Gastrocnemius medialis (tissue), 4 donors: ENCODE measurements at regions not wholly inside any gene's neighbourhood (a gene's known extent, or its start where the extent isn't known, plus 50 kb on each side); places are given as distances from the start of the nearest gene placed in this dataset.

ENCODE experiments used
- ATAC-seq, 2 donors: fragments of 150-250 bp; one replicate each; pipeline ENCODE4 v1.9.1; 2016
- DNase-seq, 2 donors: peaks; one replicate each; pipeline ENCODE4 v3.0.0-alpha.2; 2019
- H3K27ac ChIP-seq, 4 donors: fragments of 200-600 bp; sonication (generic); 1 replicate in 1 of 4; 2 replicates in 3 of 4; pipeline ENCODE4 v1.5.1; 2016 to 2018; ENCODE audit warnings: mild to moderate bottlenecking in 2 of 4, moderate library complexity in 1 of 4
- H3K27me3 ChIP-seq, 3 donors: fragments of 200-600 bp; sonication (generic) in 2 of 3; 1 replicate in 1 of 3; 2 replicates in 2 of 3; pipeline versions ENCODE4 v1.5.1 to v1.6.0; 2016 to 2019; ENCODE audit warnings: mild to moderate bottlenecking in 1 of 3, moderate library complexity in 1 of 3
- H3K36me3 ChIP-seq, 2 donors: fragments of 200-600 bp; sonication (generic) in 1 of 2; one replicate each; pipeline ENCODE4 v1.5.1; 2017 to 2018
- H3K4me1 ChIP-seq, 2 donors: fragments of 200-600 bp; sonication (generic) in 1 of 2; one replicate each; pipeline ENCODE4 v1.5.1; 2016 to 2017; ENCODE audit warnings: mild to moderate bottlenecking in 2 of 2
- H3K4me3 ChIP-seq, 4 donors: fragments of 200-600 bp; sonication (generic) in 3 of 4; 1 replicate in 1 of 4; 2 replicates in 3 of 4; pipeline ENCODE4 v1.5.1; 2016 to 2019; ENCODE audit warnings: mild to moderate bottlenecking in 2 of 4
- H3K9me3 ChIP-seq, 3 donors: fragments of 200-600 bp; sonication (generic) in 2 of 3; 1 replicate in 1 of 3; 2 replicates in 2 of 3; pipeline ENCODE4 v1.5.1; 2016 to 2019
- CTCF ChIP-seq, 5 experiments: fragments of 450-650 bp in 3 of 5; fragments of 200-600 bp in 2 of 5; sonication (generic) in 2 of 5; IDR thresholded peaks in 4 of 5; conservative IDR thresholded peaks in 1 of 5; 1 replicate in 4 of 5; 2 replicates in 1 of 5; pipeline ENCODE4 v1.5.1; 2016 to 2019; ENCODE audit warnings: antibody characterized with exemption in 5 of 5, mild to moderate bottlenecking in 3 of 5, moderate library complexity in 3 of 5
- POLR2A ChIP-seq, 2 donors: fragments of 450-650 bp; IDR thresholded peaks; one replicate each; pipeline ENCODE4 v1.6.1; 2017; ENCODE audit warnings: antibody characterized with exemption in 2 of 2, mild to moderate bottlenecking in 2 of 2, moderate library complexity in 2 of 2
- in situ Hi-C, 4 donors: fragments of 200-750 bp; cut with MboI; loops; one replicate each; pipeline versions ENCODE4 v1.15.0 to v1.8.0; 2017; ENCODE audit warnings: low sequenced_read_pairs in 4 of 4
- intact Hi-C: fragments of 100-400 bp; cut with DNase I; formaldehyde crosslinking; loops from one replicate; pipeline ENCODE4 v1.15.1; 2023; ENCODE audit warnings: low total_unique reads

GRCh38 chr2:17375262-17375661, 143.0 kb downstream of the RAD51AP2 start:
- TF ChIP-seq CTCF (IDR thresholded peaks at IDR 0.05 in 4 of 5, conservative IDR thresholded peaks at IDR 0.05 in 1 of 5) = no peak
- TF ChIP-seq POLR2A (IDR thresholded peaks at IDR 0.05) = no peak
- intact Hi-C loops (no loop called here), in situ Hi-C loops (no loop called here)
- Histone ChIP-seq H3K4me1 (no peaks in the 10 kb centered on the region), H3K4me3 (no peak overlapping the region), H3K27ac (no peak overlapping the region), H3K27me3 (peaks cover 0 to 2% (median 0%) of the 10 kb centered on the region in 3 donors), H3K9me3 (no peaks in the 10 kb centered on the region), H3K36me3 (no peaks in the 10 kb centered on the region)
- ATAC-seq (no peak), DNase-seq (no peak)

DNA sequence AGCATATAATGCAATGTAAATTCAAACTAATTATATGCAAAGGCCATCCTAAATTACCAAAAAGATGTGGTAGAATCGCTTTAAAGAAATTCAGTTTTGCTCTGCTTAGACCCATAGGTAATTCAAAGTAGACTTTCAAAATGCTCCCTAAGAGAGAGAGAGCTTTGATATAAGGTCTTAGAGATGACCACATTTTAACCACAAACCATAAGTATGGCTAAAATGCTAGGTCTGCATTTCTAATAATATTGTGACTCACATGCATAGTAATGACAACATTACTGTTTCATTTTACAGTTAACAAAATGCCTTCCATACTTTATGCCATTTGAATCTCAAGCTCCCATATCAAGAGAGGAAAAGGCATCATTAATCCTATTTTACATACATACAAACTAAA, 144.5 kb downstream of the RAD51AP2 start:
- intact Hi-C loops (no loop called here), in situ Hi-C loops (no loop called here)
- no peaks in the 10 kb centered on the region for H3K27me3 ChIP-seq
- DNase-seq (no peak), ATAC-seq (no peak)
- no peak overlapping the region for H3K4me3 ChIP-seq
- H3K9me3 ChIP-seq = no peaks in the 10 kb centered on the region
- no peak overlapping the region for H3K27ac ChIP-seq
- H3K36me3 ChIP-seq = no peaks in the 10 kb centered on the region
- no peak for TF ChIP-seq POLR2A (IDR thresholded peaks at IDR 0.05)
- no peak for TF ChIP-seq CTCF (IDR thresholded peaks at IDR 0.05 in 4 of 5, conservative IDR thresholded peaks at IDR 0.05 in 1 of 5)
- H3K4me1 ChIP-seq = no peaks in the 10 kb centered on the region

- Histone ChIP-seq H3K27ac (no peak overlapping the region), H3K9me3 (no peaks in the 10 kb centered on the region), H3K36me3 (no peaks in the 10 kb centered on the region), H3K4me1 (no peaks in the 10 kb centered on the region), H3K4me3 (no peak overlapping the region), H3K27me3 (no peaks in the 10 kb centered on the region)
- DNase-seq (no peak), ATAC-seq (no peak)
- TF ChIP-seq POLR2A (IDR thresholded peaks at IDR 0.05) (no peak), CTCF (IDR thresholded peaks at IDR 0.05 in 4 of 5, conservative IDR thresholded peaks at IDR 0.05 in 1 of 5) (no peak)
- intact Hi-C loops (no loop called here), in situ Hi-C loops (no loop called here)
These were observed 145.2 kb downstream of the RAD51AP2 start for GRCh38 chr2:17373041-17373440.

DNA sequence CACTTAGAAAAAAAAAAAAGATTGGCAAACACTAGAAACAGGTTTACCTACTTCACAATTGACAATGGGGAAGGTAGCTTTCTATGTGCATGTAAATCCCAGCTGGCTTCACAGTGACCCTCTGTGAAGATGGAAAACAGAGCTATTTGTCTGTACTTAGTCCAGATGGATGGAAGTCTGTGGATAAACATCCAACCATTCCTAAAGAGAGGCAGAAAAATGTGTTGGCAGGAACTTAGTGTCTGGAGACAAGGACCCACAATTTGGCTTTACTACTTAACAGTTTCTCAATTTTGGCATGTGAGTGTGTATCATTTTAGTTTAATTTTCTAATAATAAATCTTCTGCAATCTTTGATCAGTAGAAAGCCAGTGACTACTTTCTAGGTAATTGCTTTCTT, 154.4 kb downstream of the RAD51AP2 start:
- Histone ChIP-seq H3K36me3 (no peaks in the 10 kb centered on the region), H3K9me3 (no peaks in the 10 kb centered on the region), H3K4me3 (no peak overlapping the region), H3K27me3 (no peaks in the 10 kb centered on the region), H3K4me1 (no peaks in the 10 kb centered on the region), H3K27ac (no peak overlapping the region)
- in situ Hi-C loops (no loop called here), intact Hi-C loops (no loop called here)
- TF ChIP-seq CTCF (IDR thresholded peaks at IDR 0.05 in 4 of 5, conservative IDR thresholded peaks at IDR 0.05 in 1 of 5) (no peak), POLR2A (IDR thresholded peaks at IDR 0.05) (no peak)
- DNase-seq (no peak), ATAC-seq (no peak)

- ATAC-seq (no peak), DNase-seq (no peak)
- intact Hi-C loops = no loop called here
- Histone ChIP-seq H3K9me3 (no peaks in the 10 kb centered on the region), H3K4me1 (no peaks in the 10 kb centered on the region), H3K27ac (no peak overlapping the region), H3K27me3 (no peaks in the 10 kb centered on the region), H3K4me3 (no peak overlapping the region), H3K36me3 (no peaks in the 10 kb centered on the region)
- TF ChIP-seq CTCF (IDR thresholded peaks at IDR 0.05 in 4 of 5, conservative IDR thresholded peaks at IDR 0.05 in 1 of 5) = no peak
- no peak for TF ChIP-seq POLR2A (IDR thresholded peaks at IDR 0.05)
- in situ Hi-C loops = no loop called here
These were observed 155.3 kb downstream of the RAD51AP2 start for GRCh38 chr2:17362956-17363355.
